ENCODE measurements at regions not wholly inside any gene's neighbourhood (a gene's known extent, or its start where the extent isn't known, plus 50 kb on each side); places are given as distances from the start of the nearest gene placed in this dataset.

GRCh38 chr15:46300716-46301115 lies 665.9 kb downstream of the SQOR start:
- no peak overlapping the region for H3K27ac ChIP-seq
- H3K36me3 ChIP-seq (replicated peaks in 1 of 2): no peaks in the 10 kb centered on the region
- H3K4me1 ChIP-seq (replicated peaks in 1 of 2): no peaks in the 10 kb centered on the region
- no peaks in the 10 kb centered on the region for H3K27me3 ChIP-seq
- TF ChIP-seq POLR2A (IDR thresholded peaks at IDR 0.05) (no peak), CTCF (IDR thresholded peaks at IDR 0.05) (no peak)
- no peak overlapping the region for H3K4me3 ChIP-seq
- DNase-seq: no peak
- no peaks in the 10 kb centered on the region for H3K9me3 ChIP-seq (replicated peaks in 1 of 3)
- intact Hi-C loops (cut with DNase I): no loop called here
- WGBS, 4 donors: 80 to 86% (median 81%) methylated on average over 6 of the region's 6 CpGs

- TF ChIP-seq POLR2A (IDR thresholded peaks at IDR 0.05): no peak
- TF ChIP-seq CTCF (IDR thresholded peaks at IDR 0.05): no peak
- intact Hi-C loops (cut with DNase I): no loop called here
- H3K9me3 ChIP-seq (replicated peaks in 1 of 3): no peaks in the 10 kb centered on the region
Observed at GRCh38 chr15:46301291-46301690, 666.5 kb downstream of the SQOR start.

GRCh38 chr15:46301826-46302225 lies 667.0 kb downstream of the SQOR start:
- H3K27ac ChIP-seq: no peak overlapping the region
- DNase-seq: no peak
- WGBS, 4 donors: 67 to 76% (median 70%) methylated on average over 6 of the region's 6 CpGs
- no peaks in the 10 kb centered on the region for H3K4me1 ChIP-seq (replicated peaks in 1 of 2)
- no peaks in the 10 kb centered on the region for H3K9me3 ChIP-seq (replicated peaks in 1 of 3)
- intact Hi-C loops (cut with DNase I): no loop called here
- H3K36me3 ChIP-seq (replicated peaks in 1 of 2): no peaks in the 10 kb centered on the region
- no peaks in the 10 kb centered on the region for H3K27me3 ChIP-seq
- TF ChIP-seq CTCF (IDR thresholded peaks at IDR 0.05) (no peak), POLR2A (IDR thresholded peaks at IDR 0.05) (no peak)
- no peak overlapping the region for H3K4me3 ChIP-seq

More at GRCh38 chr15:46301291-46301690, 666.5 kb downstream of the SQOR start:
- Histone ChIP-seq H3K27me3 (no peaks in the 10 kb centered on the region), H3K4me1 (replicated peaks in 1 of 2) (no peaks in the 10 kb centered on the region), H3K4me3 (no peak overlapping the region), H3K36me3 (replicated peaks in 1 of 2) (no peaks in the 10 kb centered on the region), H3K27ac (no peak overlapping the region)
- 63 to 72% (median 66%) methylated on average over 5 of the region's 5 CpGs for WGBS, 4 donors
- DNase-seq: no peak

GRCh38 chr15:46304321-46304720 lies 669.5 kb downstream of the SQOR start:
- Histone ChIP-seq H3K4me3 (no peak overlapping the region), H3K27me3 (no peaks in the 10 kb centered on the region), H3K27ac (no peak overlapping the region), H3K4me1 (replicated peaks in 1 of 2) (no peaks in the 10 kb centered on the region), H3K36me3 (replicated peaks in 1 of 2) (no peaks in the 10 kb centered on the region), H3K9me3 (replicated peaks in 1 of 3) (no peaks in the 10 kb centered on the region)
- TF ChIP-seq POLR2A (IDR thresholded peaks at IDR 0.05) (no peak), CTCF (IDR thresholded peaks at IDR 0.05) (peak in 3 of 6 experiments; percentile 1 to 30 (median 8))
- intact Hi-C loops (cut with DNase I): no loop called here
- no peak for DNase-seq
- WGBS, 4 donors: 89 to 91% (median 90%) methylated on average over 4 of the region's 4 CpGs

Data from adrenal gland (tissue), 9 donors.